ENCODE measurements at regions not wholly inside any gene's neighbourhood (a gene's known extent, or its start where the extent isn't known, plus 50 kb on each side); places are given as distances from the start of the nearest gene placed in this dataset.

DNA sequence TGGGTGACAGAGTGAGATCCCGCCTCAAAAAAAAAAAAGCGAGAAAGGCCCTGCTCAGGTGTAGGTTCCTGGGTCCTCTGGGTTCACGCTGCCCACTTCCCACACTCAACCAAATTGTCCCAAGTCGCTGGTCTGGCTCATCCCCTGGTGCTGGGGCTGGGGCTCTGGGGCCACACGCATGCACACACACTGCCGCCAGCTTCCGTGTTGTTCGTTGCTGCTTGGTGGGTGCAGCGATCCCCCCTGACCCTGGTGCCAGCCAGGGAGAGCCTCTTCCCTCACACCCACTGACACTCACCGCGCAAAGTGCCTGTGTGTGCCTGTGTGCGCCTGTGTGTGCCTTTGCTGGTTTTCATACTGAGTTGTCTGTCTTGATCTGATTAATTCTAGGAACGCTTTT, 124.1 kb upstream of the NKX1-1 start:
- no peak for DNase-seq (ENCODE audit: low read depth in 2 of 2)

DNA sequence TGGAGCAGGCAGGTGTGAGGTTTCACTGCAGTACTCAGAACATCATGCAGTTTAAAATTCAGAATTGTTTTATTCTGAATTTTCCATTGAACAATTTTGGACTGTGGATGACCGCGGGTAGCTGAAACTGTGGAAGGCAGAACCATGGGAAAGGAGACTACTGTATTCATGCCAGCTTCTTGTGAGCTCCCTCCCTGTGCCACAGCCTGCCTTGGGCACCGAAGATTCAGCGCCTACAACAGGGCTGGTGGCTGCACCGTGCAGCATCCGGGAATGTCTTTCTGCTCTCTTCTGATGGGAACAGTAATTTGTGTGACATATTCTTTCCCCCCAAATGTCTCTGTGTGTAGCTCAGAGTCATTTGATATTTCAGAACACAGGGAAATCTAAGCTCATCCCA, 118.5 kb upstream of the NKX1-1 start:
- no peak for DNase-seq (ENCODE audit: low read depth in 2 of 2)

GRCh38 chr4:1523907-1524636, 117.8 kb upstream of the NKX1-1 start:
- no peak for DNase-seq (ENCODE audit: low read depth in 2 of 2)

DNA sequence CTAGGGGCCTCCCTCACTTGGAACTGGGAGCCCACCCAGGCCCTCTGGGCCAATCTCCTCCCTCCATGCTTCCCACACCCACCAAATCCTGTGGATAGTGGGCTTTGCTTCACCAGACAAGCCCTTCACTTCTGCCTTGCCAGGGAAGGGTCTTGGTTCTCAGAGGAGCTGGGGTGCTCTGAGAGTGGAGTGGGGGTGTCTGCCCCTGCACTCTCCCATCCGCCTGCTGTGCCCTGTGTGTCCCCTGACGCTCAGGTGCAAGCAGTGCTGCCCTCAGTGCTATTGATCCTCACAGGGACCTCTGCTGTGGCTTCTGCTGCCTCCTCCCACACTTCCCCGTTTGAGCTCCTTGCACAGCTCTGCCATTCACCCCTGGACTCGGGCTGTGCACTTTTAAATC, 117.3 kb upstream of the NKX1-1 start:
- no peak for DNase-seq (ENCODE audit: low read depth in 2 of 2)

DNA sequence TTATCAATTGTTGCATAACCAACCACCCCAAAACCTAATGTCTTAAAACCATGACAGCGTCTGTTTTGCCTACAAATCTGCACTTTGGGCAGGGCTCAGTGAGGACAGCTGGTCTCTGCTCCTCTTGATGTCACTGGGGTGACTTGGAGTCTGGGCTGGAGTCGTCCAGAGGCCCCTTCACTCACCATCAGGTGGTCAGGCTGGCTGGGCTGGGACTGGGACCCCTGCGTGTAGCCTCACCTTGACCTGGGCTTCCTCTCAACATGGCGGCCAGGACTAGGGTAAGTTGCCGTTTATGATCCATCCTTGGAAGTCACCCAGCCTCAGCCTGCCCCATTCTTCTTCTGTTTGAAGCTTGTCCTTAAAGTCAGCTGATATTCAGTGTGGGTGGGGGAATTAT, 116.8 kb upstream of the NKX1-1 start:
- no peak for DNase-seq (ENCODE audit: low read depth in 2 of 2)

DNA sequence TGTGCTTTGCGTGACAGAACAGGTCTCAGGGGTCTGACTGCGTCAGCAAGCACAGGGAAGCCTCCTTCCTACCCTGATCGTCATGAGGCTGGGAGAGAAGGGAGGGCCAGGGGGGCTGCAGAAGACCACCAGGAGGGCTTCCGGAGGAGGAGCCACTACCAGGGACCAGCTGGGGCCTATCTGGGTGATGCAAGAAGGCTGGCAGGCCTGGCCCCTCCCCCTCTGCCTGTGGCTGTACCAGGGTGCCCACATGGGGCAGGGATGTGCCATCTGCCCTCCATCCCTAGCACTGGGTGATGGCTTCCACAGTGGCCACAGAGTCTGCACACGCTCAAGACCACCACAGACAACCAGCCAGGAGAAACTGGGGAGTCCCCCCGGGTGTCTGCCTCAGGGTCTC, 116.4 kb upstream of the NKX1-1 start:
- no peak for DNase-seq (ENCODE audit: low read depth in 2 of 2)

DNA sequence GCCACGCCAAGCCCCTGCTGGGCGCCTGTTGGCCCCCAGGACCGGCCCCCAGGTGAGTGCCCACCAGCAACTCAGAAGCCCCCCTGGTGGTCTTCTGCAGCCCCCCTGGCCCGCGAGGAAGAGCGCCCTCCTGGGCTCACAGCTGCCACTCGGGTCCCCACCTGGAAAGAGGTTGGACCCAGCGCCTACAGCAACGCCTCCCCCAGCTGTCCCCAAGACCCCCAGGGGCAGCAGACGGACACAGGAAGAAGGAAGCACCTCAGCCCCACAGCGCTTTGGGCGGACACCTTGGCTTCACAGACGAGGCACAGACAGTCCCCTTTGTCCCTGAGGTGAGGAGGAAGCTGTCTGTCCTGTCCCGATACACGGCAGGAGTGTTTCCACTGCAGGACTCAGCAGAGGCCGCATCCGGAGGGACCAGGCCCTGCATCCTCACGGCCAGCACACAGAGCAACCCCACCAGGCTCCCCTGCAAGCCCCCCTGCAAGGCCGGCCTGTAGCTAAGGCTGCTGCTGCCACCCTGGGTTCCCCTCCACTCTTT, 115.6 kb upstream of the NKX1-1 start:
- no peak for DNase-seq (ENCODE audit: low read depth in 2 of 2)

DNA sequence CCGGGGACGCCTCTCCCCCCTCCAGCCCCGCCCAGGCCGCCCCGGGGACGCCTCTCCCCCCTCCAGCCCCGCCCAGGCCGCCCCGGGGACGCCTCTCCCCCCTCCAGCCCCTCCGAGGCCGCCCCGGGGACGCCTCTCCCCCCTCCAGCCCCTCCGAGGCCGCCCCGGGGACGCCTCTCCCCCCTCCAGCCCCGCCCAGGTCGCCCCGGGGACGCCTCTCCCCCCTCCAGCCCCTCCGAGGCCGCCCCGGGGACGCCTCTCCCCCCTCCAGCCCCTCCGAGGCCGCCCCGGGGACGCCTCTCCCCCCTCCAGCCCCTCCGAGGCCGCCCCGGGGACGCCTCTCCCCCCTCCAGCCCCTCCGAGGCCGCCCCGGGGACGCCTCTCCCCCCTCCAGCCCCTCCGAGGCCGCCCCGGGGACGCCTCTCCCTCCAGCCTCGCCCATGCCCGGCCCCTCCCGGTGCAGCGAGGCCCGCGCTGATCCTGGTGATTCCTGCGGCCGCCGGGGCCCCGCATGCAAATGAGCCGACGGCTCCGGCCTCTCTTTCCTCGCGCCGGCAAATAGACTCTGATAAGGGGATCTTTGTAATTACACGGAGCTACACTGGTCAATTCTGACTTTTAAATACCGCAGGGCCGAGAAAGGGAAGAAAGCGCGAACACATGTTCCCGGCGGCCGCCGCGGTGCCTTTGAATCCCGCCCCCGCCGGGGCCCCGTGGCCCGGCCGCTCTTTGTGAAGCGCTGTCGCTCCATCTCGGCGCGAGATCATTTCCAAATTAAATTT, 114.7 kb upstream of the NKX1-1 start:
- DNase-seq (ENCODE audit: low read depth in 2 of 2): peak in 1 of 2 donors; percentile 6

GRCh38 chr4:1519787-1520661, 113.8 kb upstream of the NKX1-1 start:
- DNase-seq (ENCODE audit: low read depth in 2 of 2): no peak

GRCh38 chr4:1518997-1519700, 112.9 kb upstream of the NKX1-1 start:
- no peak for DNase-seq (ENCODE audit: low read depth in 2 of 2)

DNA sequence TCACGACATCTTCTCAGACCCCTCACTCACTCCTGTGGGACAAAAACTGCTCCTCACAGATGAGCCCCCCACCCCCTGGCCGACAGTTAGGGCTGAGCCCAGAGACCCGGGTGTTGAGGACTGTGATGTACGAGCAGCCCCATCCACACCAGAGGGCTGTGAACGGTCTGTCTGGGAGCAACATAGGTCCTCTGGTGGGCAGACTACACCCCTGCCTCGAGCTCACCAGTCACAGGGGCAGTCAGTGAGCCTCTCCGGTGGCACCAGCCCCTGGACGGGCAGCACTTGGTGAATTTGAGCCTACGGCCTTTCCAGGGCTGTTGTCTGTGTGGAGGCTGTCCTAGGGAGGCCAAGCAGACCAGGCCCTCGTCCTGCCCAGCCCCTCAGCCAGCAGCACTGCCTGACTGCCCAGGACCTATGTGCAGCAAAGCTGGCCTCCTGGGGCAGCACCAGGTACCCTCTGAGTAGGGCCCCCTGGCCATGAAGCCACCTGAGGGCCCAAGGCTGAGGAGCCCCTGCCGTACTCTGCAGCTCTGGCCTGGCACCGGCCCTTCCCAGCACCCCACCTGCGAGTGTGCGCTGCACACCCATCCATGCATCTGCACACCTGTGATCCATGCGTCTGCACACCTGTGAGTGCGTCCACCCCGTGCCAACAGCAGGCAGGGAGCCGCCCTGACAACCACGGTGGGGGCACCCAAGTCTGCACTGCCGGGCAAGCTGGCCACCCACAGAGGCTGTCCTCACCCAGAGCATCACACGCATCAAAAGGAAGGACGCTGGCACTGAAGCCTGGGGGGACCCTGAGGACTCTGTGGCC, 111.6 kb upstream of the NKX1-1 start:
- no peak for DNase-seq (ENCODE audit: low read depth in 2 of 2)

- no peak for DNase-seq (ENCODE audit: low read depth in 2 of 2)
Measured at GRCh38 chr4:1516881-1517480, 110.7 kb upstream of the NKX1-1 start.

DNA sequence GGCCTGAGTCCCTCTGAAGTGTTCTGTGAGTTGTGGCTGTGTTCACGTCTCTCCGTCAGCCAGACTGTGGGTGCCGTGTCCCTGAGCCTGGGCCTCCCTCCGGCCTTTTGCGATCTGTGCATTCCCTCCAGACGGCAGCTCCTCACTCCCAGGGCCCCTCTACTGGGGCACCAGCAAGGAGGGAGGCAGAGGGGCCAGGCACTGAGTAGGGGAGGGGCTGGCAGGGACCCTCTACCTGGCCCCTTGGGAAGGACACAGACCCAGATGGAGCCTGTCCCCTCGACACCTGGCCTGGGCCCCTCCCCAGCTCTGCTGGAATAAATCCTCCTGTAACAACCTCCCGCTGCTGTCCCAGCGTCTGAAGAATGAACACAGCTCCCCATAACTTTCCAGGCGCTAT, 110.0 kb upstream of the NKX1-1 start:
- DNase-seq (ENCODE audit: low read depth in 2 of 2): no peak

GRCh38 chr4:1515763-1516162, 109.5 kb upstream of the NKX1-1 start:
- no peak for DNase-seq (ENCODE audit: low read depth in 2 of 2)

DNA sequence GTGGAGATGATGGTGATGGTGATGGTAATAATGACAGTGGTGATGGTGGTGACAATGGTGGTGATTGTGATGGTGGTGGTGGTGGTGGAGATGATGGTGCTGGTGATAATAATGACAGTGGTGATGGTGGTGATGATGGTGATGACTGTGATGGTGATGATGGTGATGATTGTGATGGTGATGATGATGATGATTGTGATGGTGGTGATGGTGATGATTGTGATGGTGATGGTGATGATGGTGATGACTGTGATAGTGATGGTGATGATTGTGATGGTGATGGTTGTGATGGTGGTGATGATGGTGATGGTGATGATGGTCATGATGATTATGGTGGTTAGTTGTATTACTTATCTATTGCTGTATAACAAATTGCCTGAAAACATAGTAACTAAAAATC, 108.9 kb upstream of the NKX1-1 start:
- DNase-seq (ENCODE audit: low read depth in 2 of 2): no peak

- DNase-seq (ENCODE audit: low read depth in 2 of 2): no peak
Measured at GRCh38 chr4:1514612-1515011, 108.4 kb upstream of the NKX1-1 start.

GRCh38 chr4:1513936-1514483, 107.8 kb upstream of the NKX1-1 start:
- no peak for DNase-seq (ENCODE audit: low read depth in 2 of 2)

GRCh38 chr4:1512738-1513660, 106.8 kb upstream of the NKX1-1 start:
- DNase-seq (ENCODE audit: low read depth in 2 of 2): peak in 1 of 2 donors; percentile 45
